GM21786 (cell line): ENCODE measurements at regions not wholly inside any gene's neighbourhood (a gene's known extent, or its start where the extent isn't known, plus 50 kb on each side); places are given as distances from the start of the nearest gene placed in this dataset.
"Not testable (repeated sequence)": the region's sequence is repeated elsewhere in the genome, so short reads cannot be mapped to it uniquely, and the experiment has no call there.

Source experiments
- ATAC-seq: cut with Tn5 transposase; IDR thresholded peaks from one replicate; pipeline ENCODE4 v1.9.1; 2021; ENCODE audit not compliant: unreplicated experiment

DNA sequence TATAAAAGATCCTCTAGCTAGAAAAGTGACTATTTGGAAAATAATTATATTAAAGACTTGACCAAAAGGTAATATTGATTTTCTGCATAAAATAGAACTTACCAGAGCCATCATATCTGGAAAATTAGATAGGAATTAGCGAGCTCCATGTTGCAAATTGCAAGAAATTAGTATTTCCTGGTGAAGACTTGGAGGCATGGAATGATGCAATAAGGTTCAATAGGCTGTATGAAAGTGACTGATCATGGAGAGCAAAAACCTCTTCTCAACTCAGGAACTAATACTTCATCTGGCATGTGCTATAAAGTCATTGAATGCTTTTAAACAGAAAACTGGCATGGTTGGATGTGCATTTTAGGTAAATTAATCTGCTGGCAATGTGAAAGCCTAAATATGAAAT, 66.3 kb upstream of the UFM1 start:
- no peak for ATAC-seq

DNA sequence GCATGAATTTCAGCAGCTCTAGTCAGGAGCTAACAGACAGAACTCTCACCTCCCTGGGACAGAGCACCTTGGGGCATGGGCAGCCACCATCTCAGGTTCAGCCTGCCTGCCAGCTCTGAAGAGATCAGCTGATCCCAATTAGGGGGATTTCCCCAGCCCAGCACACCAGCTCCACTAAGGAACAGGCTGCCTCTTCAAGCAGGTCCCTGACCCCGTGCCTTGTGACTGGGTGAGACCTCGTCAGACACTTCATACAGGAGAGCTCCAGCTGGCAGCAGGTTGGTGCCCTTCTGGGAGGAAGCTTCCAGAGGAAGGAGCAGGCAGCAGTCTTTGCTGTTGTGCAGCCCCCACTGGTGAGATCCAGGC, 84.5 kb upstream of the UFM1 start:
- no peak for ATAC-seq

DNA sequence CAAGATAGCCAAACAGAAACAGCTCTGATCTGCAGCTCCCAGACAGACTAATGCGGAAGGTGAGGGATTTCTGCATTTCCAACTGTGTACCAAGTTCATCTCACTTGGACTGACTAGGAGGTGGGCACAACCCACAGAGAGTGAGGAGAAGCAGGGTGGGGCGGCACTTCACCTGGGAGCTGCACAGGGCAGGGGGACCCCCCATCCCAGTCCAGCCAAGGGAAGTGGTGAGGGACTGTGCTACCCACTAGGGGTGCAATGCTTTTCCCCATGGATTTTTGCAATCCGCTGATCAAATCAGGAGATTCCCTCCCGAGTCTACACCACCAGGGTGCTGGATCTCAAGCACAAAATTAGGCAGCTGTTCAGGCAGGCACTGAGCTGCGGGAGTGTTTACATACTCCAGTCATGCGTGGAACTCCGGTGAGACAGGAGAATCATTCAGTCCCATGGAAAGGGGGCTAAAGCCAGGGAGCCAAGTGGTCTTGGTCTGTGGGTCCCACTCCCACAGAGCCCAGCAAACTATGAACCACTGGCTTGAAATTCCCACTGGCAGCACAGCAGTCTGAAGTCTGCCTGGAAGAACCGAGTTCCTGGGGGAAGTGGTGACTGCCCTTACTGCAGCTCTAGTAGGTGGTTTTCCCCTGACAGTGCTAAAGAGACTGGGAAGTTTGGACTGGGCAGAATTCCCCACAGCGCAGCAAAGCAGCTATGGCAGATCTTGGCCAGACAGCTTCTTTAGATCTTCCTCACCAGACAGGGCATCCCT, 85.1 kb upstream of the UFM1 start:
- no peak for ATAC-seq

DNA sequence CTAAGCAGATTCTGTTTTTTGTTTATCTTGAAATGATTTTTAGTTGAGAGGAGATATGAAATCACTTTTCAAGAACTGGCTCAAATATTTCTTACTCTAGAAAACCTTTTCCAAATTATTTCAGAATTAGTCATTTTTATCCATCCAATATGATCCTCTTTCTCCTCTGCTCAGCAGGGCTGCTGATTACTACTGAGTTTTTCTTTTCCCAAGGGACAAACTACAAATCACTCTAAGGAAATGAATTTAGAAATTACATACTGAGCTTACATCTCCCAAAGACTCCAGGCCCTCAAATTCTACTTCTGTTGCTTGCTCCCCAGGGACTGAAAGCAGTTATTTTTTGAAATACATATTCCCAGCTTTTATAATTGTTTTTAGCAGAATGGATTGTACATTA, 87.4 kb upstream of the UFM1 start:
- no peak for ATAC-seq

DNA sequence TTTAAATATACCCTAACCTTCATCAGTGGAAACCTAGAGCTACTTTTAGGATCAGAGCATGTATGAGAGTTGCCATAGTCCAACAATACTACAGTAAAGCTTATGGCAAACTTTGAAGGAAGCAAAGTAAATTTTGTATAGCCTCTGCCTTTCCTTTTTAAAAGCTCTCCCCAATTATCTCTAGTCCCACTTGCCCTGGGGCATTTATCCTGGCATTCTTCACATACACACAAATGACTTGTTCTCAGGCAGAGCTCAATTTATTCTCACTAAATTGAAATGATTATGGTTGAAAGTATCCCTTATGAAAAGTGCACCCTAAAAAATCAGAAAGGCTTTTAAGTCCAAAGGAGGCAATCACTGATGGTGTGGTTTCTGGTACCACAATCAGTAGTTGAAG, 94.1 kb upstream of the UFM1 start:
- no peak for ATAC-seq

DNA sequence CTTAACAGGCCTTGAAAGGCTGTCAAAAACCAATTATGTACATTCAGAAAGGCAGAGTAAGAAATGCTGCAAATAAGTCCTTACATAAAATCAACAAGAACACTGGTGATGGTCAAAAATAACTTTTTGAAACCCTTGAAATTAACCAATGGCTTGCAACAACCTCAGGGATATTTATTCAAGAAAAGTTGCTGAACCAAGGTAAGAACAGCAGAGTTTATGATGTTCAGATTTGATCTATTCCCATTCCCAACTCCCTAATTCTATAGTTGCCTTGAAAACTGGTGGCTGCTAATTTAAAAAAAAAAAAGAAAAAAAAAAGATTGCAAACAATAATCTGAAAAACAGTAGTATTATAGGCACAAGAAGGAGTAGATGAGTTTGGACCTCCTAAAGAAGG, 109.8 kb upstream of the UFM1 start:
- ATAC-seq: no peak

DNA sequence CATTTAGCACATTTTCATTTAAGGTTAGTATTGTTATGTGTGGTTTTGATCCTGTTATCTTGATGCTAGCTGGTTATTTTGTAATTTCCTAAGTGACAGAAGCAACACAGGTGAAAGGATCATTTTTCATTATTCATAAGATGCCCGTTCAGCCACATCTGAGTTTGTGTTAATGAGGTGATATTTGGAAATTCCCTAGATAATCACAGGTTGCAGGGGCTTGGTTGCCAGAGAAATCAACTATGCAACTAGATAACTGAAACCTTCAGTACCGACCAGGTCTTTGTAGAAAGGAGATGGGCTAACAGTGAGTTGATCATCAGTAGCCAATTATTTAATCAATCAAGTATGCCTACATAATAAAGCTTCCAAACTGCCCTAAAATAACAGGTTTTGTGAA, 121.3 kb upstream of the UFM1 start:
- ATAC-seq: no peak

DNA sequence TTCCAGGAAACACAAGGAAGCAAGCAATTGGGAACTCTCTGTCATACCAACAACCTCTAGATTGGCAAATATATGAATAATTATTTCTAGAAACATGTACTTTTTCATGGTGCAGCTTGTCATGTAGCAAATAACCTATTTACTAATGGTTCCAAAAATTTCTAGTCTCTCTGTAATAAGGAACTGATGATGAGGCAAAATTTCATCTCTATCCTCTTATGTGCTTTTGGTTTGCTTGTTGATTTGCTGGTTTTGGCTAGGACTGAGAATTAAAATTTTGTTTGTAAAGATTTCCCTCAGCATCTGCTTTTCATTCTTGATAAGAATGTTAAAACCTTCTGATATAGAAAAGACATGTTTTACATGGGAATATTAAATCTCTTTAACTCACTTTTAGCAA, 123.2 kb upstream of the UFM1 start:
- ATAC-seq: no peak

DNA sequence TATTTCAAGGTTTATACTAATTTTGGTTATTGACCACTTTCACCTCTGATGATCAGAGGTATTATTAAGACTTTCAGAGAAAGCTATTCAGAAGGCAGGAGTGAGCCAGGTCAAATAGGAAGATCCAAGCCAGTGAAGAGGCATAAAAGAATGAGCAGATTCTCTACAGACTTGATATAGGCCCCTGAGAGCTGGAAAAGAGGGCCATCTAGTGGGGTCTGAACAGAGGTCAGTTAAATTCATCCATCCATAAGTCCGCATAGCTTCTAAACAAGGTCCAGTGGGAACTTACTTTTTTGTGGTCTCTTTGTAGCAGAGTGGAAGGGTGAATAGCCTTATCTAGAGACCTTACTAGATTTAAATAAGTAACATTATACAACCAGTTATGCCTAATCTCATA, 126.6 kb upstream of the UFM1 start:
- no peak for ATAC-seq

DNA sequence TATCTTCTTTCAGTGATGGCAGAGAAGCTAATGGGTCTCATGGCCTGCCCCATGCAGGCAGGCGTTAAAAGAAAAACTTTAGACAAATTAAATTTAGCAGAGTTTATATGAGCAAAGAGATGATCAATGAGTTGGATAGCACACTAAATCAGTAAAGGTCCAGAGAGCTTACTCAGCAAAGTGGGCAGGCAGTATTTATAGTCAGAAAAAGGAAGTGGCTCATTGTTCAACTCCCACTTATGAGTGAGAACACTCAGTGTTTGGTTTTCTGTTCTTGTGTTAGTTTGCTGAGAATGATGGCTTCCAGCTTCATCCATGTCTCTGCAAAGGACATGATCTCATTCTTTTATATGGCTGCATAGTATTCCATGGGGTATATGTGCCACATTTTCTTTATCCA, 128.5 kb upstream of the UFM1 start:
- not testable (repeated sequence) for ATAC-seq

DNA sequence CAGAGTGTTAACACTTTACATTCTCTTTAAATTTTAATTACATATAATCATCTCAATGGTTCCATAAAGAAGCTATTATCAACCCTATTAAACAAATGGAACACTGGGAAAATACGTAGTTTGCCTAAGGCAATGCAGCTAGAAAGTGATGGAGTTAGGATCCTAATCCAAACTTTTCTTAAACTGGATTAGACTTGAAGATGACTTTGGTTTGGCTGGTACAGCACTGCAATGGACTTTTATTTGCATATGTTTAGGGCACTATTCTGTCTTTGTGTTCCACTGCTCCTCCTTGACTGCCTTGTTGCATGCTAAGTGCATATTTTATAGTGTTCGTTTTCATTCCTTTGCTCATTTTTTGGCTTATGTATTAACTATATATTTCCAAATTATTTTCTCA, 133.5 kb upstream of the UFM1 start:
- ATAC-seq: no peak

DNA sequence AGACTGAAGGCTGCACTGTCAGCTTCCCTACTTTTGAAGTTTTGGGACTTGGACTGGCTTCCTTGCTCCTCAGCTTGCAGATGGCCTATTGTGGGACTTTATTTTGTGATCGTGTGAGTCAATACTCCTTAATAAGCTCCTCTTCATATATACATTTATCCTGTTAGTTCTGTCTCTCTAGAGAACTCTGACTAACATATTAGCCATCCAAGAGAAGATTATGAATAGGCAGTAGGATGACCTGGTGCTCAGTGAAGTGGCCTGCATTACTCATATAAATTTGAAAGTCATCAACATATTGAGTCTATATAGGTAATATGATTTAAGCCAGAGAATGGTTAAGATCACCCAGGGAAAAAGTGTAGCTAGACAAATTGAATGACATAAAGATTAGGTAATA, 136.3 kb upstream of the UFM1 start:
- ATAC-seq: no peak

DNA sequence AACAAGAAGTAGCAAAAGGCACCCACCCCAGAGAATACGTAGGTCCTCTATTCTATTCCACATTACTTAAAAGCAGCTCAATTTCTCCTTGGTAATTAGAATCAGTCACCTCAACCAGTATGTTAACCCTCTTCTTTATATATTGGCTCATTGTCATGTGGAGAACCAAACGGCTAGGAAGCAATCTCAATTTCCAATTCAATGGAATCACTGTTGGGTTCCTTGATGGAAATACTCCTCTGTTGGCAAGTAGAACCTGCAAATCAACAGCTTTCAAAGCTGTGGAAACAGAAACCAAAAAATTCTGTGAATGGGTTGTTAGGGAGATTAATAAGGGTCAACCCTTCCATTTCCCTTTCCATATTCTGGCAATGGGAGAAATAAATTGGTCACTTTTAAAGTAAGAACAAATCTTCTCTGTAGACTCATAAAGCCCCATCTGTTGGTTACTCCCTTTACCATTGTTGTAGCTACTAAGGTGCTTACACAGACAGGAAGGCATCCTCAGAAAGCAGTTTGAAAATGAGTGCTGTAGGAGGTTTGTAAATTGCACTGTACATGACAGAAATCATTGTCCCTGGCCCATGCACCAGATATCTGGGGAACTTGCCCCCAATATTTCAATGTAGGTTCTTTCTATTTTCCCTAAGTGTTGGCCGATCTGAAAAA, 138.6 kb upstream of the UFM1 start:
- no peak for ATAC-seq

DNA sequence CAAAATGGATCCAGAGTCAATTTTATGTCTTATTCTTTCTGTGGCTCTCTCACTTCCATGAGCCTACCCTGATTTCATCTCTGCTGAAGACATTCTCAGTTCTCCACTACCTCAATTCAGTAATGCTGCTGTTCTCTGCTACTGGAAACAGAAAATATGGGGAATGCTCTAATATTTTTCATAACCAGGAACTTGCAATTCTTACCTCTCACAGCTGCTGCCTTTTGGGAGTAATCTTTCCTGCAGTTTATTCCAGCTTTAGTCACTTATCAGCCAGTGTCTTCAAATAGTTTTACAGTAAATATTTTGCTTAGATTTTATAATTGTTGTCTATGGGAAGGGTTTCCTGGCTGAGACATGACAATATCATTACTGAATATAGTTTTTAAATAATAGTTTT, 145.1 kb upstream of the UFM1 start:
- ATAC-seq: no peak

DNA sequence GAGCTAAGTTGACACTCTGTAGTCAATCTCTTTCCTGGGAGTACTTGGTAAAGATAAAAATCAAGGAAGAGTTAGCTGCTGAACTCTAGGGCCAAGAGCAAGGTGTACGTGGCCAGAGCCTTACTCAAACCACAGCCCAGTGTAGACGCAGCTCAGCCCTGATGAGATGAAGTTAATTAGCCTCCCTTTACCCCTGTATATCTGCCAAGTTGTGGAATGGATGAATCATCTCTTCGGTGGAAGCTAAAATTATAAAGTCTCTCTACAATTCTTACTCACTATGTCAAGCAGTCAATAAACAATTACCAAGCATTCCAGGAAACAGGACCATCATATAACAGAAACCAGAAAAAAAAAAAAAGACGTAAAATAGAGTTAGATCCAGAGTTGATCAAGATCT, 146.9 kb upstream of the UFM1 start:
- ATAC-seq: no peak

DNA sequence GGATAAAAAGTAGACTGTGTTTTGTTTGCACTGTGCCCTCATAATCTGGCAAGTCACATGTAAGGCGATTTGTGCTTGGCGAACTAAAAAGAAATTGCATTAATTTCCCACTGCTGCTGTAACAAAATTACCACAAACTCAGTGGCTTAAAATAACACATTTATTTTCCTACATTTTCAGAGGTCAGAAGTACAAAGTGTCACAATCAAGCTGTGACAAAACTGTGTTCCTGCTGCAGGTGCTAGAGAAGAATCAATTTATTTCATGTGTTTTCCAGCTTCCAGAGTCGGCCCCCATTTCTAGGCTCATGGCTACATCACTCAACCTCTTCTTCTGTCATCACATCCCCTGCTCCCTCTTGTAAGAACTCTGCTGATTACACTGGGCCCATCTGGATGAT, 158.6 kb upstream of the UFM1 start:
- no peak for ATAC-seq

DNA sequence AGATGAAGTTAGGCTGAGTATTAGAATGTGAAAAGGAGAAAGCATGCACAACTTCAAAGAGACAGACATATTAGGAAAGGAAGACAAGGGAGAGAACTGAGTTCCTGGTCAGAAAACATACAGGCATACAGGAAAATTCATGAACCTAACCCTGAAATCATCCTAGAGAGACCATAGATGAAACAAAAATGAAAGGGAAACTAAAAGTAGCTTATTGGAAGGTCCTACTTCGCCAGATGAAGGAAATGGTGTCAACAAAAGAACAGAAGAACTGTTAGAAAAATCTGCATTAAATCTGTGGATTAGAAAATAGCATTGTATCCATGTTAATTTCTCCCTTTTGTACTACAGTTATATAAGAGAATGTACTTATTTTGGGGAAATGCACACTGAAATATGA, 169.0 kb upstream of the UFM1 start:
- peak; percentile 72 for ATAC-seq

DNA sequence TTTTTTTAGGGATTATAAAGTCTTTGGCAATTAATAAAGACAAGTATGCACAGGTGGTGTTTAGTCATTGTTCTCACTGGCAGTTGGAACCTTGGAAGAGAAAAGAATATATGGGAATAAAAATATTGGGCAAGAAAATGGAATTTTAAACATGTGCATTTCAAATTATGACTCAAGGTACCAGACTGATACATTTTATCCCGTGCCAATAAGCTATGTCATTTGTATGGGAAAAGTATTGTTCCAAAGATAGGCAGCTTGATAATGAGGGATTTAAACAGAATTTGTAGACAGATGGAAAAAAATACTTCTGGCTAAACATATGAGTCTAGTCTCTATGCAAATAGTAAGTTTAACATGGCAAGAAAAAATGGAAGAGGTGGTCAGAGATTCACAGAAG, 169.5 kb upstream of the UFM1 start:
- ATAC-seq: no peak

DNA sequence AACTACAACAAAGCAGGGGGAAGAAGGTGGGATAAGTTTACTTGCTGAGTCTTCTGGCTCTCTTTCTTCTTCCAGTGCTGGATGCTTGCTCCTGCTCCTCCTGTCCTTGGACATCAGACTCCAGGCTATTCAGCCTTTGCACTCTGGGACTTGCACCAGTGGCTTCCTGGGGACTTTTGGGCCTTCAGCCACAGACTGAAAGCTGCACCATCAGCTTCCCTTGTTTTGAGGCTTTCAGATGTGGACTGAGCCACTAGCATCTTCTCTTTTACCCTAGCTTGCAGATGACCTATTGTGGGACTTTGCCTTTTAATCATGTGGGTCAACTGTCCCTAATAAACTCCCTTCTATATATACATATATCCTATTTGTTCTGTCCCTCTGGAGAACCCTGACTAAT, 173.0 kb upstream of the UFM1 start:
- ATAC-seq: no peak

DNA sequence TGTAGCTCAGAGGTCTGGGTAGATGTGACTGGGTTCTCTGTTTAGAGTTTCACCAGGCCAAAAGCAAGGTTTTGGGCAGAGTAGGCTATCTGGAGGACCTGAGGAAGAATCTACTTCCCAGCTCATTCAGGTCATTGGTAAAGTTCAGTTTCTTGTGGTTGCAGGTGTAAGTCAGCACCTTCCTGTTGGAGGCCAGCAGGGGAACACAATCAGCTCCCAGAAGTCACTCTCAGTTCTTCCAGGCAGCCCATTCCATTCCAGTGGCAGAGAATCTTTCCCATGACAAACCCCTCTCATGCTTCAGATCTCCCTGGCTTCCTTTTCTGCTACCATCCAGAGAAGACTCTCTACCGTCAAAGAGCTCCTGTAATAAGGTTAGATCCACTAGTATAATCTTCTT, 176.2 kb upstream of the UFM1 start:
- no peak for ATAC-seq

DNA sequence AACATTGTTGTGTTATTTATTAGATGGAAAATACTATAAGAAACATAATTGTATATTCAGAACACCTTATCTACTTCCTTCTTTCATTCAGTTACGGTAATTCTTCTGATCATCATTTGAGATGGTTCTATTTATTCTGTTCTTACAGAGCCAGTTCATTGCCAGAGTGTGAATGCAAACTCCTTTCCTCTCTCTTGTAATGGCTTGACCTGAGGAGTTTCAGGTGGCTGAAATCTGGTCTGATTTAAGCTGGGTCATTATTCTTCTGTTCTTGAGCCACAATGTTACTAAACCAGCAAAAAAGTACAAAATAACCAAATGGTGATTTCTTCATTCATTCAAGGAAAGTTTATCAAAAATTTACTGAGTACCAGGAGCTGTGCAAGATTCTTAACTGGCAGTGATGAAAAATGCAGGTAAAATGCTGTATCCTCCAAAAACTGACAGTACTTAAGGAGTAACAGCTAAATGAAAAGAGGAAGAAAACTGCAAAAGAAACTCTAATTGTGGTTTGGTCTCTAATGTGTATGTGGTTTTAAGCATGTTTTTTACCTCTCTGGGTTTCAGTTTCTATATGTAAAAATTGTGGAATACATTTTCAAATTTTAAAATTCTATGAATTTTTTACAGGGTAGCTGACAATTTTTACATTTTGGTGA, 182.4 kb upstream of the UFM1 start:
- peak; percentile 96 for ATAC-seq

DNA sequence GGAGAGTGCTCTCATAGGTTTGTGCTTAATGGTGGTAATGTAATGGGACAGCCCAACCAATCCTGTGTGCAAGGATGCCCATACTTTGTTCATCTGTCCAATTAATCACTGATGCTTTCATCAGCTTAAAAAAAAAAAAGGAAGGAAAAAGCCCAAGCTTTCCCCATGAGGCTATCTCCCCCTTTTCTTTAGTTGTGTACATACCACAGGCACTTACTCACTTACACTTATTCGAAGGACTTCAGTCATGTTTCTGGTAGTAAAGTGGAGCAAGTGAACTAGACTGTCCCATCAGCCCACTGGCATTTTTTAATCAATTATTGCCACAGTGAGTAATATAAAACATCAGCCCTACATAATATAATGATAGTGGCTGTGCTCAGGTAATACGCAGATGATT, 183.5 kb upstream of the UFM1 start:
- no peak for ATAC-seq

DNA sequence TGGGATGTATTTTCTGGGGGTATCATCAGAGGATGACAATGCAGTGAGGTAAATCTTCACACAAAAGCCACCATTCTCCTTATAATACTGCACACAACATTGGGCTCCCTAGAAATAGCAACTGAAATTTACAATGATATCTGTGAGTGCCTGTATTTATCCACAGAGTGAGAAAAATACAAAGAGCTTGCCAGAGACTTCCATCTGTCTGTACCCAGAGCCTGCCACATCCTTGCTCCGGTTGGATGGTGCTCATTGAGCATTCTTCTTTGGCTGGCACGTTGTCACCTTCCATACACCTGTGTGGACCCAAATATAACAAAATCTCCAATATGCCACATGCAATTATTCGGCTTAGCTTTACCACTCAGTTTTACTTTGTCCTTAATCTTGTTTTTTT, 189.5 kb upstream of the UFM1 start:
- ATAC-seq: no peak
